ENCODE measurements at regions not wholly inside any gene's neighbourhood (a gene's known extent, or its start where the extent isn't known, plus 50 kb on each side); places are given as distances from the start of the nearest gene placed in this dataset.
"Not testable (repeated sequence)": the region's sequence is repeated elsewhere in the genome, so short reads cannot be mapped to it uniquely, and the experiment has no call there.

DNA sequence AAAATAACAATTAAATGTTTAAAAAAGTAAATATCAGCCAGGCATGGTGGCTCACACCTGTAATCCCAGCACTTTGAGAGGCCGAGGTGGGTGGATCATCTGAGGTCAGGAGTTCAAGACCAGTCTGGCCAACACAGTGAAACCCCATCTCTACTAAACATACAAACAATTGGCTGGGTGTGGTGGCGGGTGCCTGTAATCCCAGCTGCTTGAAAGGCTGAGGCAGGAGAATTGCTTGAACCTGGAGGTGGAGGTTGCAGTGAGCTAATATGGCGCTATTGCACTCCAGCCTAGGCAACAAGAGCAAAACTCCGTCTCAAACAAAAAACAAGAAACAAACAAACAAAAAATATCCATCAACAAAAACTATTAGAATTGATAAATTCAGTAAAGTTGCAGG is 77.5 kb downstream of the SNX5 start:
- DNase-seq (ENCODE audit: low read depth in 2 of 2, low spot score in 1 of 2): not testable (repeated sequence)

DNA sequence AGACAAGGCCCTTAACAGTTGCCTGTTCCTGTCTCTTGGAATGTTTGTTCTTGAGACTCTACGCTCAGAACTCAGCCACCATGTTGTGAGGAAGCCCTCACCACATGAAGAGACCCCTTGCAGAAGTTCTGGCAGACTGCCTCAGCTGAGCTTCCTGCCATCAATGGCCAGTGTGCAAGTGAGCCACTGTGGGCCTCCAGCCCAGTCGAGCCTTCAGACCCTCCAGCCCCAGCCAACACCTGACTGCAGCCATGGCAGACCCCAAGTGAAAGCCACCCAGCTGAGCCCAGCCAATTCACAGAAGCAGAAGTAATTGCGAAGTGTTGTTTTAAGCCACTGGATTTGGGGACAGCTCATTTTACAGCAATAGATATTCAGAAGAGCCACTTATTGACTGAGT is 78.3 kb downstream of the SNX5 start:
- no peak for DNase-seq (ENCODE audit: low read depth in 2 of 2, low spot score in 1 of 2)

DNA sequence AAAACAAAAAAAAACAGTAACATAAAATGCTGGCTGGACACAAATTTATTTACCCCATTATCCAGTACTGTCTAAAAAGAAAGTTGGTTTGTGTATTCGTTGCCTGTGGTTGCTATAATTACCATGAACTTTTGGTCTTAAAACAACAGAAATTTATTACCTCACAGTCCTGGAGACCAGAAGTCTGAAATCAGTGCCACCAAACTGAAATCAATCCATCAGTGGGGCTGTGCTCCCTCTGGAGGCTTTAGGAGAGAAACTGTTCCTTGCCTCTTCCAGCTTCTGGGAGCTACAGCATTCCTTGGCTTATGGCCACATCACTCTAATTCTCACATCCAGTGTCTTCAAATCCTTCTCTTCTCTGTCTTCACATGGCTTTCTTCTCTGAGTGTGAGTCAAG is 79.4 kb downstream of the SNX5 start:
- no peak for DNase-seq (ENCODE audit: low read depth in 2 of 2, low spot score in 1 of 2)

DNA sequence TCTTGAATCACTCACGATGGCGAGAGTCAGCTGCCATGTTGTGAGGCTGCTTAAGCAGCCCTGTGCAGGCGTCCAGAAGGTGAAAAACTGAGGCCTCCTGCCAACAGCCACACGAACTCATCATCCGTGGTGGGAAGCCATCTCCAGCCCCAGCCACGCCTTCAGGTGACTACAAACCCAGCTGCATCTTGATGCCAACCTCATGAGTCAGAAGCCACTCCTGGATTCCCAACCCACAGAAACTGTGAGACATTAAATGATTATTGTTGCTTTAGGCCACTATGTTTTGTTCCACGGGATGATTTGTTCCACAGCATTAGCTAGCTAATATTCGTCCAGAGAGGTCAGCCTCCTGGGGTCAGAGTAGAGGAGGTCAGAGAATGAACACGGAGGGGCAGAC is 80.5 kb downstream of the SNX5 start:
- DNase-seq (ENCODE audit: low read depth in 2 of 2, low spot score in 1 of 2): no peak

DNA sequence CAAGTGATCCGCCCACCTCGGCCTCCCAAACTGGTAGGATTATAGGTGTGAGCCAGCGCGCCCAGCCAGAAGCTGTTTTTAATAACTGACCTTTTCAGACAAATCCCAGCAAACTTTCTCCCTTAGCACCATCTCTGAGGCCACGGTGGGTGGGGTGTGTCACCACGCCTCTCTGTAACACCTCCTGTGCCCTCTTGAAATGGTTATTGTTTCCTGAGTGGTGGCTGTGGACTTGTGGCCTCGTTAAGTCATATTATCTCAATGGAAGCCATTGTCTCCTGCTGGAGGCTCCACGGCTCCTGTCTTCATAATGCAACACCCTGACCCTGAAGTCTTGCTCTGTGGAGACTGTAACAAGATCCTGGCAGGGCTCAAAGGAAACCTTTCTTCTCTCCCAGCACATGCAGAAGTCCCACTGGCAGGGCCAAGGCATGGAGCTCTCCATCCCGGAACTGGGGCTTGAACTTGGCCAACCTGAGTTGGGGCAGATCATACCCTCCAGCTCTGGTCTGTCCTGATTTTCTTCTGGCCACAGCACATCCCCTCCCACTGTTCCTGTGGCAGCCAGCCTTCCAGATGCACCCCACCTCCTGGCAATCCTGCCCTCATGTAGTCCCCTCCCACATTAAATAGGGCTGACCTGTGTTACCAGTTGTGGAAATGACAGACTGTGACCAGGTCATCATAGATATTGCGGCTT is 81.1 kb downstream of the SNX5 start:
- DNase-seq (ENCODE audit: low read depth in 2 of 2, low spot score in 1 of 2): no peak

DNA sequence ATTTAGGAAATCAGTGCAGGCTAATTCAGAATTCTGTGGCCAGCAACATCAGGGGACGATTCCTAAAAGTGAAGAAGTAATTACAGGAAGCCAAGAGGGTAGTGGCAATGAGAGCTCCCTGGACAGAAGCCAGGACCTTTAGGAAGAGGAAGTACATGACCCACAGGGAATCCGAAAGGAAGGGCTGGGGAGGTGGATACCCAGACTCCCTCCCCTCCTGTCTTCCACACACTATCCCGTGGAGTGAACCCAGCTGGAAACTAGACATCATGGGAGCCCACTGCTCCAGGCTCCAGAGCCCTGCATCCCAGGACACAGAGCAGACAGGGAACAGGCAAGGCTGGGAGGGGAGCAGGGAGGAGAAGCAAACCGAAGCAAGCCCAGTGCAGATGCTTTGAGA is 83.0 kb downstream of the SNX5 start:
- no peak for DNase-seq (ENCODE audit: low read depth in 2 of 2, low spot score in 1 of 2)

DNA sequence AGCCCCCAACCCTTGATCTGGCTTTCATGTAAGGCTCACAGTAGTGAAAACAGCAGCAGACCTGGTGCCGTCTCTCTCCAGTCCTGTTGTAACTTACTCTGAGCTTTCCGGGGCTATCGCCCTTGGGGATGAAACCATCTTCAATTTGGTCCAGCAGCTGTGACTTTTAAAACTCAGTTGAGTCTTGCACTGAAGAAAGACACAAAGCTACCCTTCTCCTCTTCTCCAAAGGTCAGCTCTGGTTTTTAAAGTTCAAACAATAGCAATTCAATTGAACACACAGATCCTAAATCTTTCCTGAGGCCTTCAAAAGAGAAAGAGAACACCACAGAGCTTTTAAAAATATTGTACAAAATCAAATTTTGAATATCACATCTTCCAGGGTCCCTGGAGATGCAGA is 83.5 kb downstream of the SNX5 start:
- DNase-seq (ENCODE audit: low read depth in 2 of 2, low spot score in 1 of 2): no peak

DNA sequence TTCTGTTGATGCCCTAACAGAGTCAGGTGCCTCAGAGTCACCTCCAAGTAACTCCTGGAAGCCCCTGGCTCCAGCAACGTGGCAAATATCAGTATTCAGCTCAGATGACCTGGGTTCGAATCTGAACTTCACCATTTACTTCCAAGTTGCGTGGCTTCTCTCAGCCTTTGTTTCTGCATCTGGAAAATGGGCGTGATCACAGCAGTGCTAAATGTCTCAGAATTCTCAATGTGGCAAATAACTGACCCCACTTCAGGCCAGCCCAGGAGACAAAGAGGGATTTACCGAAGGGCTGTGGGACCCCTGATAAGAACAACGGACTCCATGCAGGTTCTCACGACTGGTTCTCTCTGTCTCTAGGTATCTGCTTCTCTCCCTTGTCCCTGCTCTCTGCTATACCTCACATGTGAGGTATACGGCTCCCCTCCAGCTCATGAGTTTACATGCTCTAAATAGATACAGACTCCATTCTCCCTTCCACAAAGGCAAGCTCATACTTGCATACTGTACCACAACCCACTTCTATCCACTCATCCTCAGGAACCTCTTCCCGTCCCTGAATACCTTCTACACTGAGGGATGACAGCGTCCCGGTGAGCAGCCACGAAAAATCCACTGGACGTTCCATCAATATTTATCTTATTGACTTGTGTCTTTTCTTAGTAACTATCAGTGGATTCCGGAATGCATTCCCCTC is 84.1 kb downstream of the SNX5 start:
- DNase-seq (ENCODE audit: low read depth in 2 of 2, low spot score in 1 of 2): no peak

DNA sequence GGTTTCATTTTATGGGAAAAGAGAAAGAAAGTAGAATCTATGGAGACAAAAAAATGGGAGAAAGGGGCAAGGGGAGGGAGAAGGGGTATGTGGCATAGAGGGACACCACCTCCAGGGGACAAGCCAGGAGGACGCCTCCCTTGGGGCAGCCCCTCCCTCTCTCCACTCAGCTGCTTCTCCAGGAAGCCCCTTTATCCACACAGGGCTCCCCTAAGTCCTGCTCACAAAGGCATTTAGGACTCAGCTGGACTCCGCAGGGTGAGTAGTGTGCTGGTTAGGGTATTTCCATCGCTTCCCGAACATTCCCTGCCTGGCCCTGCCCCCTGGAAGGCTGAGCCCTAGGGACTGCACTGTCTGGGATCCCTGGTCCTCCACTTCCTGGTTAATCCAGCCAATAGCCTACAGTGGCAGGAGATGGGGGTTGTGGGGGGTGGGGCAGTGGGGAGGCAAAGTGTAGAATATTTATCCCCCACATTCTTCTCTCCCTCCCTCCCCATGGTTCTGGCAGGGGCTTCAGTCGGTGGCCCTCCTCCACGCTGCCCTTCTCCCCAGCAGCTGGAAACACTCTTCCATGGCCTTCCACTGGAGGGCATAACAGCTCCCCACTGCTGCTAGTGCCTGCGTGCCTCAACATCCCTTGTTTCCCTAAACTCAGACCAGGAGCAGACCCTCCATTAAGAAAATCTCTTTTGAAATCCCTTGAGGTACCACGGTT is 84.8 kb downstream of the SNX5 start:
- no peak for DNase-seq (ENCODE audit: low read depth in 2 of 2, low spot score in 1 of 2)

DNA sequence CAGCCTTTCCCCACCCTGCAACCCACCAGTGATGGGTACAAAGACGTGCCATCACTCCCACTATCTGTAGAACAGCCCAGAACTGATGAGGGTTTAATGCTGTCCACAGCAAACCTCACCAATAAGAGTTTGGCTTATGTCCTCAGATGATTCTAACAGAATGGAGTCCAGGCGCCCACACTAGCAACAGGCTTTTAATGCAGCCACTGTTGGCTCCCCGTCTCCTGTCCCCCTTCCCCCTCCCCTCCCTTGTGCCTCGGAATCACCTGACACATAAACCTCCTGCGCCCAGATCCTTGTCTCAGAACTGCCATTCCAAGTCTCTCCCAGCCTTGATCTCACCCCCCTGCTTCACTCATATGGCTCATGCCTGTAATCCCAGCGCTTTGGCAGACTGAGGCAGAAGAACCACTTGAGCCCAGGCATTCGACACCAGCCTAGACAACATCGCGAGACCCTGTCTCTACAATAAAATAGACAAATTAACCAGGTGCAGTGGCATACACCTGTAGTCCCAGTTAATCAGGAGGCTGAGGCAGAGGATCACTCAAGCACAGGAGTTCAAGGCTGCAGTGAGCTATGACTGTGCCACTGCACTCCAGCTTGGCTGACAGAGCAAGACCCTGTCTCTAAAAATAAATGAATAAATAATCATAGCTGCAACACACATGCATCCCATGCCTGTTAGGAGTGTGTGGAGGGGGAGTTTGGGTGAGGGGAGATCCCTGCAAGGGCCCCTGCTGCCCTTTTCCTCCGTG is 85.6 kb downstream of the SNX5 start:
- no peak for DNase-seq (ENCODE audit: low read depth in 2 of 2, low spot score in 1 of 2)

DNA sequence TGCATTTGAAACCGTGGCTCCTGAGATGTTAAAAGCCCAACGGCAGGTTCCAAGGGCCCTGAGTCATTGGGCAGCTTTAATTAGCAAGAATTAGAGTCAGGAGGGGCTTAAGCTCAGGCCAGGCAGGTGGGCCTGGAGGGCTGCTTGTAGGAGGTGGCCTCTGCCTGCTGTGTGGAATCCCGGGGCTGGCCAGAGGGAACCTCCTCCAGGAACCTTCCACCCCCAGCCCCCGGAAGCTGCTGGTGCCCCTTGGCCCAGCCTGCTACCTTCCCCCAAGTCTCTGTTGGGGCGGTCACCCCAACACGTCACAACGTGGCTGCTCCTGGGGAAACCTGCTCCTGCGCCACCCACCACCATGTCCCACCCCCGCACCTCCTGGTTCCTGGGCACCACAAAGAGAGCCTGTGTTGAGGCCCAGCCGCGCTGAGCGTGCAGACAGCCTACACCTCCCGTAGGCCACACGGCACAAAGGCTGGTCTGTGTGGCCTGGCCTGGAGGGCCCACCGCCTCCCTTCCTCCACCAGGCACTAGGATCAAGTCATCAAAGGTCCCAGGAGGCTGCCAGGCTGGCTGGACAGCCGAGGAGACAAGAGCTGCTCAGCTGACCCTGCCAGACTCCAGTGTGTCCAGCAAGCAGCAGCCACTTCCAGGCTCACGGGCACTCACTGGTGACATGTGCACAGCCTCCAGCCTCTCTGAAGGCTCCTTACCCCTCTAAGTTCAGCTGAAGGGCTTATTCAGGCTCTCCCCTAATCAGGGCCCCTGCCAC is 86.3 kb downstream of the SNX5 start:
- no peak for DNase-seq (ENCODE audit: low read depth in 2 of 2, low spot score in 1 of 2)

DNA sequence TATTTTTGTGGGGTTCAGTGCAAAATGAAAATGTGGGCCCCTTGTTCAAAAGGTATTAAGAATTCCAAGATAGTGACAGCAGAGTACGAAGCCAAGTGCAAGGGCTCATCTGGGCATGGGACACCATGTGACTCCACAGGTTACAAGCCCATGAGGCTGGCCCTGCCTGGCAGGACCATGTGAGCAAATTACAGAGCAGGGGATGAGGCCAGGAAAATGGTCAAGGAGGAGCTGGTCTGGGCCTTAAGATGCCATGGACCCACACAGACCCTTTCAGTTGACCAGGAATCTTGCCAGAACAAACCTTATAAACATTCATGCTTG is 86.9 kb downstream of the SNX5 start:
- DNase-seq (ENCODE audit: low read depth in 2 of 2, low spot score in 1 of 2): no peak

DNA sequence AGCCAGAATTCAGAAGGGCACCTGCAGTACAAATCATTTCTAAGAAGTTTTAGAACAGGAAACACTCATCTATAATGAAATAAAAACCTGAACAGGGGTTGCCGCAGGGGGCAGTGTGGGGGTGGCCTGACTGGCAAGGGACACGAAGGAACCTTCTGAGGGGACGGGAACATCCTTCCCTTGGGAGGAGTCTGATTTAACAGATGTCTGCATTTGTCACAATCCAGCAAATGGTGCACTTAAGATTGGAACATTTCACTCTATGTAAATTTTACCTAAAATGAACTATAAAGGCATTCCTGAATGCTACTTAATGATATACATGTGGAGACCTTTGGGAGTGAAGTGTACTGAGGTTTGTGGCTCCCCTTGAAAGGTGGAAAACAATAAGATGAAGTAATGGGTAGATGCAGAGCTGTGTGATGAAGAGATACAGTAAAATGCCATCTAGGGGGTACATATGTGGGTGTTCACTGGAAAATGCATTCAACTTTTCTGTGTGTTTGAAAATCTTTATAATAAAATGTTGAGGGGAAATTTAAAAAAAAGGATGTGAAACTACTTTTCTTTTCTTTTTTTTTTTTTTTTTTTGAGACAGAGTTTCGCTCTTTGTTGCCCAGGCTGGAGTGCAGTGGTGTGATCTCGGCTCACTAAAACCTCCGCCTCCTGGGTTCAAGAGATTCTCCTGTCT is 89.5 kb downstream of the SNX5 start:
- no peak for DNase-seq (ENCODE audit: low read depth in 2 of 2, low spot score in 1 of 2)

DNA sequence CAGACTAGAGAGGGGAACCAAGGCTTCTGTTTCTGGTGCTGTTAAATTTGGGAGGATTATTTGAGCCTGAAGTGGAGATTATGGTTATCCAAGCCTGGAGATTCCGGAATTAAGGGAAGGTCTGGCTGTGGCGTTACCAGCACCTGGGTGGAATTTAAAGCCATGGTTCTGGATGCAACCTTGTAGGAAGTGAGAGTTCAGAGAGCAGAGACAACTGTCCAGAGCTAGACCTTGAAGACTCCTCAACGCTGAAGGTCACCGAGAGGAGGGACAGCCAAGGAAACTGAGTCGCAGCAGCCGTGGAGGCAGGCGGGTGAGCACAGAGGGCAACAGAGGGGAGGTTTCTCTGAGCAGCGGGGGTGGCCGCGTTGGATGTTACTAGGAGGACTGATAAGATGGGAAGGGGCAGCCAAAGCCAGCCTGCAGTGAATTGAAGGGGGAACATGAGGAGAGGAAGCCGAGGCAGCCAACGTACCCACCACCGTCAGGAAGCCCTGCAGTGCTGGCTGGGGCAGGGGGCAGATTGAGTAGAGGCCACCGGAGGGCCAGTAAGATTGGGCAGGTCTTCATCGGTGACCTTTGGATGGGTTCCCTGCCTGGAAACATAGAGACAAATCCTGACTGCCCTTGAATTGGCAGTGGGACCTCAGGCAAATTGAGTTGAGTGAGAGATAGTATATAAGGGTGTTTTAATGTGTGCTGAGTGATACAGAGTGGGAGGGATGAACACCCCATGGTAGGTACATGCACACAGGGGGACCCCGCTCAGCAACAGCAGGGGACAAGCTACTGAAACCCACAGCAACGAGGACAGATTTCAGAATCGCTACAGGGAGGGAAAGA is 90.3 kb downstream of the SNX5 start:
- no peak for DNase-seq (ENCODE audit: low read depth in 2 of 2, low spot score in 1 of 2)

DNA sequence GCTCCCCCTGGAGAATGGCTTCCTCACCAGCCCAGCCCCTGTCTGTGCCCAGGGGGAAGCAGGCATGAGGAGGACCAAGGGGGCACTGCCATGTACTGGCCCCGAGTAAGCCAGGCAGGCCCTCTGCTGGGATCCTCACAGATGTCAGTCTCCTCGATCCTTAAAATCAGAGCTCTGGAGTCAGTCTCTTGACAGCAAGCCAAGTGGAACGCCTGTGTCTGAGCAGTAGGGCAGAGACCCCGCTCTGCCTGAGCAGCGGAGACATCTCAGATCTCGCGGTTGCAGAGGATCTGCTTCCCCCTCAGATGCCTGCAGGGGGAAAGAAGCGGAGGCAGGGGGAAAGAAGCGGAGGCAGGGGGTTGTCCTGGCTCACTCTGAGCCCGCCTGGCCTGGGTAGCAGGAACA is 92.6 kb downstream of the SNX5 start:
- DNase-seq (ENCODE audit: low read depth in 2 of 2, low spot score in 1 of 2): no peak

DNA sequence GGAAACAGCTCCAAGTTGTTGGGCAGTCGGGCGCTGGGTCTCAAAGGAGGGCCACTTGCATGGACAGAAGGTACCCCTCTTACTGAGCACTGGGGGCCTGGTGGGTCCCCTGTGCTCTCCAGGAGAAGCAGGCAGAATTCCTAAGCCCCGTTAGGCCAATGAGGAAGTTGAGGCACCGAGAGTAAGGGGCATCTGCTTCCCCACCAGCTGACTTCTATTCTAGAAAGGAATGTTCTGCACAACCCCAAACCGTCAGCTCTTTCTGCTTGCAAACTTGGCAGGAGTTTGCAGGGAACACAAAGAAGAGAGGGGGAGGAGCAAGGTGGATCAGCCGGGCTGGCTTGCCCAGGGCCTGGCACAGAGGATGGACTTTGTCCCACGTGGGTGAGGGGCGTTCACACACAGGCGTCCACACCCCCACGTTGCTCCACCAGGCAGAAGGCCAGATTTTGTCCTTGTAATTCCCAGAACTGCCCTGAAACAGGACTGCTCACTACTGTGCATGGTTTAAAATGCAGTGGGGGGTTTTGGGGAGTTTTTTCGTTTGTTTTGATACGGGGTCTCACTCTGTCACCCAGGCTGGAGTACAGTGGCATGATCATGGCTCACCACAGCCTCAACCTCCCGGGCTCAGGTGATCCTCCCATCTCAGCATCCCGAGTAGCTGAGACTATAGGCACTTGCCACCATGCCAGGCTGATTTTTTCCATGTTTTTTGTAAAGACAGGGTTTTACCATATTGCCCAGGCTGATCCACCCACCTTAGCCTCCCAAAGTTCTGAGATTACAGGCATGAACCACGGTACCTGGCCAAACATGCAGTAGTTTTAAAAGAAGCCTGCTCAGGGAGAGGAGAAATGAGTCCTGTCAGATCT is 93.3 kb downstream of the SNX5 start:
- DNase-seq (ENCODE audit: low read depth in 2 of 2, low spot score in 1 of 2): no peak

DNA sequence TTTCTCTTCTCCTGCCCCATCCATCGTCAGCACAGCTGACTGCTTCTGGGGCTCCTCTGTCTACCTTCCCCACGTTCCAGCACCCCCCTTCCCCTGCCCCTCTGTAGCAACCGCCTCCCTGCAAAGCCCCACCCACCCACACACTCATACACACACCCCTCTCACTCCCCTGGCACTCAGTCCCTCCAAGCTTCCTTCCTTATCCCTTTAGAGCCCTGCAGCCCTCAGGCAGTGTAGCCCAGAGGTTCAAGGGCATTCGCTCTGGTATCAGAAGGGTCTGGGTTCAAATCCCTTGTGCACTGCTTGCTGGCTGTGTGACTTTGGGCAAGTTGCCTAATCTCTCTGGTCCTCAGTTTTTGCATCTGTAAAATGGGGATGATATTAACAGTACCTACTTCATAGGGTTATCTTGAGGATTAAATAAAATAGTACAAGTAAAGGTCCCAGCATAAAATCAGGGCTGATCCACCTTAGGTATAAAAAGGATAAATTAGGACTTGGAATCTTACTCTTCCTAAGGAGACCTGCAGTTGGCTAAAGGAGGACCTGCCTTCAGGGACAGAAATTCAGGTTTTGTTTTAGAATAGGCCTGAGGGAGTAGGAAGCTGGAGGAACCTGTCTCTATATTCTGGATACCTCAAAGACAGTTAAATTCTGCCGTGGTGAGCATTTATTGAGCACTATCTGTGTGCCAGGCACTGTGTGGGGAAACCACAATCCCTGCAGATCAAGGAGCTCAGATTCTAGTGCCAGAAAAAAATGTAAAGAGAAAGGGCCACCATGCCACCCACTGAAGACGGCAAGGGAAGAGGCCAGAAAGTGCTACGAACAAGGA is 94.1 kb downstream of the SNX5 start:
- DNase-seq (ENCODE audit: low read depth in 2 of 2, low spot score in 1 of 2): no peak

Measured in stimulated activated CD8-positive, alpha-beta memory T cell treated with anti-CD3 and anti-CD28 coated beads, Interleukin-4, amount 100 ng/mL, for 4 hours (primary cell).